H1 (cell line): ENCODE measurements at regions not wholly inside any gene's neighbourhood (a gene's known extent, or its start where the extent isn't known, plus 50 kb on each side); places are given as distances from the start of the nearest gene placed in this dataset.
"Not testable (repeated sequence)": the region's sequence is repeated elsewhere in the genome, so short reads cannot be mapped to it uniquely, and the experiment has no call there.

ENCODE experiments used
- CTCF ChIP-seq, 3 experiments: IDR thresholded peaks; 1 replicate in 2 of 3; 2 replicates in 1 of 3; pipeline versions ENCODE4 v1.5.1 to v1.6.1; 2011; ENCODE audit warnings: low read length in 3 of 3, mild to moderate bottlenecking in 3 of 3, inconsistent platforms in 2 of 3, low read depth in 1 of 3, moderate library complexity in 1 of 3; ENCODE audit not compliant: insufficient read depth in 1 of 3; ENCODE audit errors: control extremely low read depth in 1 of 3
- GABPA ChIP-seq: IDR thresholded peaks from 2 replicates; pipeline ENCODE4 v1.6.1; 2011; ENCODE audit warnings: mild to moderate bottlenecking, low read length, moderate library complexity, borderline replicate concordance; ENCODE audit not compliant: insufficient read depth
- MAX ChIP-seq: IDR thresholded peaks from 2 replicates; pipeline ENCODE4 v1.6.1; 2012; ENCODE audit warnings: inconsistent platforms
- SIX5 ChIP-seq: IDR thresholded peaks from 2 replicates; pipeline ENCODE4 v1.6.1; 2011; ENCODE audit warnings: mild to moderate bottlenecking, low read depth, low read length
- TBP ChIP-seq: IDR thresholded peaks from 2 replicates; pipeline ENCODE4 v1.6.1; 2011; ENCODE audit warnings: low read depth, low read length, improper control_type of control experiment

- TF ChIP-seq SIX5; CTCF (IDR thresholded peaks at IDR 0.05; ENCODE audit: control extremely low read depth in 1 of 3, insufficient read depth in 1 of 3, low read depth in 1 of 3, low read length in 3 of 3); GABPA; TBP; MAX: not testable (repeated sequence)
Observed at GRCh38 chr2:239865856-239866255, 159.3 kb downstream of the NDUFA10 start.
